GM21723 (cell line): ENCODE measurements at regions not wholly inside any gene's neighbourhood (a gene's known extent, or its start where the extent isn't known, plus 50 kb on each side); places are given as distances from the start of the nearest gene placed in this dataset.

Source experiments
- ATAC-seq: cut with Tn5 transposase; IDR thresholded peaks from one replicate; pipeline ENCODE4 v1.9.1; 2021; ENCODE audit warnings: mild to moderate bottlenecking, moderate library complexity; ENCODE audit not compliant: unreplicated experiment

DNA sequence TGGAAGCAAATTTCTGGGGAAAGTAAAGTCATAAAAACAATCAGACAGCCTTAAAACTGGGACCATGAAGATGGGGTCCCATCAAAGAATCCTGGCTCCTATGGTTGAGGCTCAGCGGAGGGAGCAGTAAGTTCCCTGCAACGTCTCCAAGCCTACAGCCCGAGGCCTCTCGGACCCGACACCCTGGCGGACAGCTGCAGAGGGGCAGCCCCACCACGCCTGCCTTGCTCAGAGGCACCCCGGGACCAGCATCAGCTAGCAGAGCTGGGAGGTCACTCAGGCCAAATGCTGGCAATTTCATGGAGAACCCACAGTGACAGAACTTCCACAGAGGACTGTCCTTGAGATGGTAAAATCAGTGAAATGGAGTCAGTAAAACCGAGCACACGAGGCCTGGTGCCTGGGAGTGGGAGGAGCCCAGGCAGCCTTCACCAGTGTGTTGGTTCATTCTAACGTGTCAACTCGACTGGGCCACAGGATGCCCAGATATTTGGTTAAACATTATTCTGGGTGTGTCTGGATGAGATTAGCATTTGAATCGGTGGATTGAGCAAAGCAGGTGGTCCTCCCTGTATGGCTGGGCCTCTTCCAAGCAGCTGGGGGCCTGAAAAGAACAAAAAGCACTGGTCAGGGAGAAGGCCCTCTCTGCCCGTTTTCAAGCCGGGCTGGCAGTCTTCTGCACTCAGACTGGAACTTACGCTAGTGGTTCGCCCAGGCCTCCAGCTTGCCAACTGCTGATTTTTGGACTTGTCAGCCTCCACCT, 96.2 kb upstream of the INSIG1 start:
- no peak for ATAC-seq

DNA sequence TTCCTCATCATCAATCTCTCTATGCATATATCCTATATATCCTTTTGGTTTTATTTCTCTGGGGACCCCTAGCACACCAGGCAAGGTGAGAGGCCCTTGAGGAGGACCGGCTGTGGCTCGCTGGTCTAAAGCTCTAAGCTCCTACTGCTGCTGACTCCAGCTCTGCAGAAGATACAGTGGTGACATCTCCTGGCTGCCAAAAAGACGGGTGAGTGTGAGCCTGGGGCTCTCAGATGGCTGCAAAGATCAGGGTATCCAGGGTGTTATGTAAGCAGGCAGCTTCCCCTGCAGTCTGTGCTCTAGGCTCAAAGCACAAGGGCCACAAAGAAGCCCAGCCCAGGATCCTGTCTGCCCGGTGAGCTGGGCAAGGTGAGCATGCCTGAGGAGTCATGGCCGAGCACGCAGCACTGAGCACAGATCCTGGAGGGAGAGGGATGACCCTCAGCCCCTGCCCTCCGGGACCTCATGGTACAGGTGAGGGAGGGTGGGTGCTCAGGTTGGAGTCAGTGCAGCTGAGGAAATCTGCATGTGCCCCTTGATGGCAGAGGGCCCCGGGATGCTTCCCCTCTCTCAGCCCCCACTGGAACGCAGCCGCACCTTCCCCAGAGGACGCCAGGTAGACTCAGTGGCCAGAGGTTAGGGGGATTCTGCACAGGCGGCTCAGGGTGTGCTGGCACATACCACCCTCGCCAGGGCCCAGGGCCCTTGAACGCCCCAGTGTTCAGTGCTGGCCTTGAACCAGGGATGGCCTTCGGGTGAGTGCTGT, 95.4 kb upstream of the INSIG1 start:
- no peak for ATAC-seq

DNA sequence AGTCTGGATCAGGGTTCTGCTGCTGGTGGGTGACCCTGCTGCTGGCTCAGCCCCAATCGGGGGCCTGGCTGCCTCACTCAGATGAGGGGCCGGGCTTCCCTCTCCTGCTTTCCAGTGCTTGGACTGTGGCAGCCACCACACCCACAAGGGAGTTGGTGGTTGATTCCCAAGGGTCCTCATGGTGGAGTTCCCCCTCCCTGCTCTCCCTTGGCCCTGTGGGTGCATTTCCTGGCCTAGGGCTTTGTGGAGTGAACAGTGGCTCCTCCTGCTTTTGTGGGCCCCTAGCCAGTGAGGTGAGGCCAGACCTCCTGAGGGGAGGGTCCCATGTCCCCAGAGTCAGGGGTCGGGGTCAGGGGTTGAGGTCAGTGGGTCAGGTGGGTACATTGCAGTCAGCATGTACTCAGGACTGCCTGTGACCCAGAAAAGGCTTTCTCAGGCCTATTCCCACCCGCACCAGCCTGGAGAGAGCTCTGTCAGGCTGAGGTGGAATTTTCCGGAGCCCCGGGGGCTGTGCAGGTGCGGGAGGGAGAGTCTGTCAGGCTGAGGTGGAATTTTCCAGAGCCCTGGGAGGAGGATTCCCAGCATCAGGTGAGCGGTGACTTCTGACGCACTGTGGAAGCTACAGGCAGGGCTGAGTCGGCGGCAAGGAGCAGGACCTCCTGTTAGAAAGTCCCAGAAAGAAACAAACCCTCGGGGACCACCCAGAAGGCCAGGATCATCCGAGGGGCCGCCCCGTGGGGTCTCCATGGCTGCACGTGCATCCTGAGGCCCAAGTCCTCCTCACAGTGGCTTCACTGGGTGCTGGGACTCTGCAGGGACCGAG, 94.4 kb upstream of the INSIG1 start:
- ATAC-seq: no peak

DNA sequence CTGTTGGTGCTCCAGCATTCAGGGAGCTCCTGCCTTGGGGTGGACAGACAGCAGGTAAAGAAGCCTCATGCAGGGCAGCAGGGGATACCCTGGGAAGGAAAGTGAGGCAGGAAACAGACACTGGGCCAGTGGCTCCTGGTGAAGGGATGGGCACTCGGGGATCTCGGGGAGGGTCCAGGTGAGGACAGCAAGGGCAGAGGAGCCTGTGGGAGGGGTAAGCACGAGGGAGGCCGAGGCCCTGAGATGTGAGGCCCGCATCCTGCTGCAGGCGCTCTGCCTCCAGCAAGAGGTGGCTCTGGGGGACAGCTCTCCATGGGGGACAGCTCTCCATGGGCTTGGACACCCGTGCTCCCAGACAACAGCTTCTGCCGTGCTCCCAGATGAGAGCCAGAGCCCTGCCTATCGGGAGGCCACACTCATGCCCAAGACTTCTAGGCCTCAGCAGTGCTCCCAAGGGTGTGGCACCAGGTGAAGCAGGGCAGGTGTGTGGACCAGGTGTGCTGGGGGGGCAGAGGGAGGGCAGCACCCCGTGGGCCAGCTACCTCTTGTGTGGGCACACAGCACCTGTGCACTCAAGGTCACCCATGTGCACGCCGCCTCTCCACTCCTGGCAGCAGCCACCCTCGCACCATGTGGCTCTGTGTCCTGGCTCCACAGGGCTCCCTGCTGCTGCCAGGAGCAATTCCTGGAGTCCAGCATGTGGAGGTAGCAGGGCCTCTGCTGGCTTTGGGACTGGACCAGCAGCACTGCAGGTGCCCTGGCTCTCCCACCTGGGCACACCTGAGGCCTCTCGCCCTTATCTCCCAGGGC, 93.6 kb upstream of the INSIG1 start:
- ATAC-seq: no peak

DNA sequence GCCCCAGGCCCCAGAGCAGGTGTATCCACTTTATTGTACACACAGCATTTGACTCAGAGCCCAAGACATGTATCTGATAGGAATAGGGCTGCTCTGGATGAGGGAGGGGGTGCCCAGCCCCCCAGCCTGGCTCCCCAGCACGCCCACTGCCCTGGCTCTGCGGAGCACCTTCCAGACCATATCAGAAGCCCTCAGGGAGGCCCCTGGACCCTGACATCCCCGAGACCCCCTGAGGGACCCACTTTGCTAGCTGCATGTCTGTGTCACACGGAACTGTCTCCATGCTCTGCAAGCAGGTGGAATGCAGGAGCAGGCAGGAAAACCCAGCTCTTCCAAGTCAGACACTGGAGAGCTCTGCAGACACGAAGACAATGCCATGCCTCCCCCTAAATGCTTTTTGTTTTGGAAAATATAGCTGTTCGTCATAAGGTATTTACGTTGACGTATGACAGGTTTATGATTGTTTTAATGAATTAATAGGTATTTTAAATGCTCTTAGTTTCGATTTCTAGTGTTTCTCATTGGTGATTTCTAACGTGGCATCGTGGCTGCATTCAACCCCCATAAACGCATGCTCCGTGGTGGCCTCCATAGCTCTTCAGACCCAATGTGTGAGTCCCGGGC, 92.8 kb upstream of the INSIG1 start:
- no peak for ATAC-seq

DNA sequence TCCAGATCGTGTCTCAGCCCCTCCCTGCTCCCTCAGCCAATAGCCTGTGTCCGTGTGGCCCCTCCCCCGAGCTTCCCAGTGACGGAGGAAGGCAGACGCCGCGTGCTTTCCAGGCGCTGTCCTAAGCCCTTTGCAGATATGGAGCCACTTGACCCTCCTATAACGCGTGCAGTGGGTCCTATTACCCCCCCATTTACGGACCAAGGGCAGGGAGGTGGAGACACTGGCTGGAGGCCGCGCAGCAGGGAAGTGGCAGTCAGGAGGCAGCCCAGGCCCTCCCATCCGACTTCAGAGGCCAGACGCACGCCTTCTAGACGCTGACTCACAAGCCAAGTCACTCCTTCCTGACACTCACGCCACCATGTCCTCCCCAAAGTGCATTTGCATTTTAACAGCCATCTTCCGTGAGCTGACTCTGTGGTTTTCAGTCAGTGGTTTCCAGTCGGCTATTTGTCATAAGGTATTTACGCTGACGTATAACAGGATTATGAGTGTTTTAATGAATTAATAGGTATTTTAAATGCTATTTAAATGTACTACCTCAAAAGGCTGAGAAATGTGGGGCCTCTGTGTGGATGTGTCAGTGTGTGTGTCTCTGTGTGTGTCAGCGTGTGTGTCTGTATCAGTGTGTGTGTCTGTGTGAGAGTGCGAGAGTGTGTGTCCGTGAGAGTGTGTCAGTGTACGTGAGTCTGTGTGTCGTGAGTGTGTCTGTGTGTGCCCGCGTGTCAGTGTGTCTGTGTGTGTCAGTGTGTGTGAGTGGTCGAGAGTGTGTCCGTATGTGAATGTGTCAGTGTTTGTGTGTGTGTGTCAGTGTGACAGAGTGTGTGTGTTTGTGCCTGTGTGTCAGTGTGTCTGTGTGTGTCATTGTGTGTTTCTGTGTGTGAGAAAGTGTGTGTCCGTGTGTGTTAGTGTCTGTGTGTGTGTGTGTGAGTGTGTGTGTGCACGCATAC, 92.0 kb upstream of the INSIG1 start:
- peak; percentile 88 for ATAC-seq

DNA sequence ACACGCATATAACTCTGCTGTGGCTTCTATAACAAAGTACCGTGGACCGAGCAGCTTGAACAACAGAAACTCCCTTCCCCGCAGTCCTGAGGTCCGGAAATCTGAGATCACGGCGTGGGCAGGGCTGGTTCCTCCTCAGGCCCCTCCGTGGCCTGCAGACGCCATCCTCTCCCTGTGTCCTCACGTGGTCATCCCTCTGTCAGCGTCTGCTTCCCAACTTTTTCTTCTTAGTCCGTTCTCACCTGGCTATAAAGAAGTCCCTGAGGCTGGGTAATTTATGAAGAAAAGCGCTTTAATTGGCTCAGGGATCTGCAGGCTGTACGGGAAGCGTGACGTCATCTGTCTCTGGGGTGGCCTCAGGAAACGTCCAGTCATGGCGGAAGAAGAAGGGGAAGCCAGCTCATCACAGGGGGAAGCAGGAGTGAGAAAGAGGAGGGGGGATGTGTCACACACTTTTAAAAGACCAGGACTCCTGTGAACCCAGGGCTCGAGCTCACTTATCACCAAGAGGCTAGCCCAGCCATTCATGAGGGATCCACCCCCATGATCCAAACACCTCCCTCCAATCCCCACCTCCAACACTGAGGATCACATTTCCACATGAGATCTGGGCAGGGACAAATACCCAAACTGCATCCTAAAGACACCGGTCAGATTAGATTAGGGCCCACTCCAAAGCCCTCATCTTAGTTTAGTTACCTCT, 91.2 kb upstream of the INSIG1 start:
- ATAC-seq: peak; percentile 46

DNA sequence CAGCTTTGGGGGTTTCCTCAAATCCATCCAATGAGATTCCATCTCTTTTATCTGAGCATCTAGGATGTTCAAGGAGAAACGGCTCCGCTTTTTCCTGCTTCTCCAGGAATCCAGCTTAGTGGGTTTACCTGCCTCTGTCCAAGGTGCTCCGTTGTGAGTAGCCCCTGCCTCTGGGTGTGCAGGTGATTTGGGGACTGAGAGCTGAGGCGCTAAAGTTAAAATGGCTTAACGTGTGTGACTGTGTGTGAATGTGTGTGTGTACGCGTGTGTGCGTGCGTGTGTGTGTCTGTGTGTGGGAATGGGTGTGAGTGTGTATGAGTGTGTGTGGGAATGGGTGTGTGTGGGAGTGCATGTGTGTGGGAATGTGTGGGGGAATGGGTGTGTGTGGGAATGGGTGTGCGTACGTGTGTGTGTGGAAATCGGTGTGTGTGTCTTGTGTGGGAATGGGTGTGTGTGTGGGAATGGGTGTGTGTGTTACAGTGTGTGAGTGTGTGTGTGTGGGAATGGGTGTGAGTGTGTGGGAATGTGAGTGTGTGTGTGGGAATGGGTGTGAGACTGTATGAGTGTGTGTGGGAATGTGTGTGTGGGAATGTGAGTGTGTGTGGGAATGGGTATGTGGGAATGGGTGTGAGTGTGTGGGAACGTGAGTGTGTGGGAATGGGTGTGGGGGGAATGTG, 90.2 kb upstream of the INSIG1 start:
- ATAC-seq: no peak

DNA sequence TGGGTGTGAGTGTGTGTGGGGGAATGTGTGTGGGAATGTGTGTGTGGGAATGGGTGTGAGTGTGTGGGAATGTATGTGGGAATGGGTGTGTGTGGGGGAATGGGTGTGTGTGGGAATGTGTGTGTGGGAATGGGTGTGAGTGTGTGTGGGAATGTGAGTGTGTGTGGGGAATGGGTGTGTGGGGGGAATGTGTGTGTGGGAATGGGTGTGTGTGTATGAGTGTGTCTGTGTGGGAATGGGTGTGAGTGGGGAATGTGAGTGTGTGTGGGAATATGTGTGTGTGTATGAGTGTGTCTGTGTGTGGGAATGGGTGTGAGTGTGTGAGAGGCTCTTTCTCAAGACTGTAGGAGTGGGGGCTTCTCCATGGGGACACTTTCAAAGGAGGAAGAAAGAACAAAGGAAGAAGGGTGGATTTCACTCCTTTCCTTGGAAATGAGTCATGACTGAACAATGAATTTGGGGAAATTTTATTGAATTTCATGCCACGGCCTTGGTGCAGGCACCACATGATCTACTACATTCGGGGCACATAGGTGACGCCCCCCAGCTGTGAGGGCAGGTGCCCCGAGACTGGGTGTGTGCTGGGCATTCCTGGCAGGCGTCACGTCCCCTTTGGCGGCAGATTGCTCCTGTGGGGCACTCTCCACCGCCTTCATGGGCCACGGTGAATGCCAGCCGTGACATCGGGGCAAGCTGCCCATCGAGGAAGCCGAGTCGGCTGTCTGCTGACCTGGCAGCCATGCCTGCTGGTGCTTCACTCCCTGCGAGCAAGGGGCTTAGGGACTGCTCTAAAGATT, 88.8 kb upstream of the INSIG1 start:
- no peak for ATAC-seq

DNA sequence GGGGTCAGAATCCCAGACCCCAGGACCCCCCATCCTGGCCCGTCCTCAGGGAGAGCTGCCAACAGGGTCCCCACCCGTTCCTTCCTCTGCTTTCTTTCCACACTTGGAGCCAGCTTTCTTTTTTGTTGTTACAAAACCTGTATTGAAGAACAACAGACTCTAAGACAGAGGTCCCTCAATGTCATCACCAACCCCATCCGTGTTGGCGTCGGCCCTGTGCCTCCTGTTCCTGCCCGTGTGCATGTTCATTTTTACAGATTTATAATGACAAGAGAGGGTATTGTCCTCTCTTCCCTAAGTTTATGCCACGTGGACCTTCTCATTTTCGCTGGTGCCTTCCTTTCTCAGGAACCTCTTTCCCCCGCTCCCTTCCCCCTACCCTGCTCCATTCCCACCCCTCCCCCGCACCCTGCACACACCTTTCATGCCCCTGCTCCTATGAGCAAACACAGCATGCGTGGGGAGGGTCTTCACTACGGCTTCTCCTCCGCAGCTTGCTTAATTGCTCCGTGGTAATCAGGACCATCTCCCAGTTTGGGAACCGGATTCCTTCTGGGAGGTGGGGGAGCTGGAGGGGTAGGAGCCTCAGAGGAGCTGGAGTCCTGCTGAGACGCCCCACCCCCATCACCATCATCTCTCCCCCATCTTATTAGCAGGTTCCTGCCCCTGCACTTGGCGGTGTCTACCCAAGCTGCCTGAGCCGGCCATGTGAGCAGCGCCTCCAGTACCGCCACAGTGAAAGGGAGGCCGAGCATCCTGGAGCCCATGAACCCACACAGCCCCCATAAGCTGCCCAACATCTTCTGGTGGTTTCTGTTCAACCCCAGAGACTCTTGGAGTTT, 88.0 kb upstream of the INSIG1 start:
- ATAC-seq: no peak

DNA sequence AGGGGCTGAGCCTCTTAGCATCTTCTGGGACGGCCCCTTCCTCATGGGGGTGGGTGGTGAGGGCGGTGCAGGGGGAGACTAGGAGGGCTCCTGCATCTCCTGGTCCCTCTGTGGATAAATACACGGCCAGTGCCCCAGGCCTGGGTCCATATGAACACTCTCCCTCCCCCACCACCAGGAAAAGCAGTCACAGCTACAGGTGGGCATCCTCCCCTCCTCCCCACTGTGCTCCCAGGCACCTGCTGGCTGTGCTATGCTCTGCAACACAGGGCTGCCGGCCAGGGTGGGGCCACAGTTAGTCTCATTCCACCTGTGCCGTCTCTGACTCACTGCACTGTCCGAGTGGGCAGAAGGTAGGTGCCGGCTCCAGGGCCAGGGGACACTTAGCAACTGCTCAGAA, 87.3 kb upstream of the INSIG1 start:
- ATAC-seq: no peak

DNA sequence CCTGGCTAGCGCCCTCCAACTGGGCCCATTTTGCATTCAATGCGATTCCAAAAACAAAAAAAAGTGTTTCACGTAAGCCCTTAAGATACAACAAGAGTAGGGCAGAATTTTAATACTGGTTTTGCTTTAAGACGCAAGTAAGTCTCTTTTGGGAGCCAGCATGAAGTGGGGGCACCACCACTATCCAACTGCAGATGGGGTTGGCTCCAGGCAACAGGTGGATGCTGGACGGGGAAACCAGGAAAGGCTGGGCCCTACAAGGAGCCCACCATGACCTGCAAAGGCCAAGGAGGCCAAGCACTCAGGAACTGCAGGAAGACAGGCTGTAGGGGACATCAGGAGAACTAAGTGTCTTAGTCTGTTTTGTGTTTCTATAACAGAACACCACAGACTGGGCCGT, 86.5 kb upstream of the INSIG1 start:
- no peak for ATAC-seq

DNA sequence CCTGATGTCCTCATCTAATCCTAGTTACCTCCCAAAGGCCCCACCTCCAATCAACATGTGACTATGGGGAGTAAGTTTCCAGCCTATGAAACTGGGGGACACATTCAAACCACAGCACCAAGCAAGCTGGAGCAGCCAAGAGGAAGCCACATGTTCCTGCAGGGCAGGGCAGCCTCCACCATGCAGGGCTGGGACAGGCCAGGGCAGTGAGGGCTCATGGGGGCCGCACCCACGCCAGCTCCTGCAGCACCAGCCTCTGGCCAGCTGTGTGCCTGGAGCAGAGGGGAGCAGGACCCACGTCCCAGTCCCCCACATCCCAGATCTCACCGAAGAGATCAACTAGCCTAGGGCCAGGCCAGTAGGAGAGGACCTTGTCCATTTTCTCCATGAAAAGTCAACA, 85.9 kb upstream of the INSIG1 start:
- no peak for ATAC-seq

DNA sequence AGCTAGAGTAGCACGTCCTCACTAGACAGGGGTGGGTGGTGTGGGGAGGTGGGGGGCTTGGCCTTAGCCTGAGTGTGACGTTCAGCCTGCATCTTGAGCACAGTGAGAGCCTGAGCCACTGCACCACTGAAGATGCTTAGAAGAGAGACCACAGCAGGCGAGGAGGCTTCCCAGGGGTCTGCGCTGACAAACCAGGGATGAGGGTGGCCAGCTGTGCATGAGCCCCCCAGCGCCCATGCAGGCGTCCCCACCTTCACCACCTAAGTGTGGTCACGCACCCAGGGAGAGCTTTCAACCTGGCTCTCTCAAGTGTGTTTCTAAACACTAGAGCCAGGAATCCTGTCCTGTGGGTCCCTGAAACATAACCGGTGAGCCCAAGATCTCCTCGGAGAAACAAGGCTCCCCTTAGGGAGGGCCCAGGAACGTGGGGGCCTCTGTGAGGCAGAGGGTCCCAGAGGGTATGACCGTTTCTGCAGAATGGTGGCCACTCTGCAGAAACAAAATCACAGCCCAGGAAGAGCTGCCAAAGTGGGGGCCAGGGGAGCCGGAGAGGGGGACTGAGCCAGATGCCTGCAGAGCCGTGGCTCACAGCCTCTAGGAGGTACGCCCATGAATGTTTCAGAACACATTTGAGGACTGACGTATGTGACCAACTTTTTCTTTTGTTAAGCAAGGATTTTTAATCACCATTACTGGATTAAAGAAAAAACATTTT, 85.2 kb upstream of the INSIG1 start:
- no peak for ATAC-seq

DNA sequence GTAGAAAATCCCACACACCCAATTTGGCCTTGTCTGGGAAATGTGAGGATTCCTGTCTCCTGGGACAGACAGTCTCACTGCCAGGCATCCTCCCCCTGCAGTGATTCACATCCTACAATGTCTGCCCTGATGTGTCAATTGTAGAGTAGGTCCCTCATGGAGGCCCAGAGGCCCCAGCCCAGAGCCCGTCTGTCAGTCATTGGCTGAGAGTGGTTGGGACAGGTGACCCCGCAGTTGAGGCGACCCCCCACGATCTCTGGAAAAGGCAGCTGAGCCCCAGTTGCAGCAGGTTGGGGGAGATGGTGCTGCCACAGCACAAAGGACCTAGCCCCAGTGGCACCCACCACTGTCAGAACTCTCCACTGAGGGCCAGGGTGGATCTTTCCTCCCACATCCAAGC, 84.3 kb upstream of the INSIG1 start:
- no peak for ATAC-seq
